ENCODE measurements at regions not wholly inside any gene's neighbourhood (a gene's known extent, or its start where the extent isn't known, plus 50 kb on each side); places are given as distances from the start of the nearest gene placed in this dataset.

GRCh38 chr9:88821033-88821745 is 170.1 kb upstream of the S1PR3 start:
- Histone ChIP-seq H3K27ac (ENCODE audit: low read depth in 2 of 2, low read length in 2 of 2) (no peak overlapping the region), H3K9me3 (ENCODE audit: control insufficient read depth in 2 of 3, insufficient read depth in 1 of 3, low read length in 3 of 3) (no peaks in the 10 kb centered on the region), H3K27me3 (ENCODE audit: control insufficient read depth, insufficient read depth, low read length) (no peaks in the 10 kb centered on the region), H3K36me3 (ENCODE audit: control insufficient read depth in 2 of 3, insufficient read depth in 3 of 3, low read length in 3 of 3) (no peaks in the 10 kb centered on the region), H3K9ac (ENCODE audit: low read length in 3 of 3) (no peak overlapping the region), H3K4me3 (ENCODE audit: low read length in 3 of 3) (no peak overlapping the region), H3K4me1 (ENCODE audit: control insufficient read depth in 2 of 3, insufficient read depth in 2 of 3, low read depth in 1 of 3, low read length in 3 of 3) (peaks cover 0 to 2% (median 0%) of the 10 kb centered on the region in 3 donors)
- no peak for DNase-seq
- intact Hi-C loops (cut with DNase I): no loop called here
- TF ChIP-seq CTCF (IDR thresholded peaks at IDR 0.05; ENCODE audit: borderline replicate concordance, extremely low read depth, insufficient read depth): no peak
- no peak for FAIRE-seq

- Histone ChIP-seq H3K36me3 (ENCODE audit: control insufficient read depth in 2 of 3, insufficient read depth in 3 of 3, low read length in 3 of 3) (no peaks in the 10 kb centered on the region), H3K27ac (ENCODE audit: low read depth in 2 of 2, low read length in 2 of 2) (no peak overlapping the region), H3K4me1 (ENCODE audit: control insufficient read depth in 2 of 3, insufficient read depth in 2 of 3, low read depth in 1 of 3, low read length in 3 of 3) (peaks cover 0 to 2% (median 0%) of the 10 kb centered on the region in 3 donors), H3K4me3 (ENCODE audit: low read length in 3 of 3) (no peak overlapping the region), H3K9ac (ENCODE audit: low read length in 3 of 3) (no peak overlapping the region), H3K27me3 (ENCODE audit: control insufficient read depth, insufficient read depth, low read length) (no peaks in the 10 kb centered on the region), H3K9me3 (ENCODE audit: control insufficient read depth in 2 of 3, insufficient read depth in 1 of 3, low read length in 3 of 3) (no peaks in the 10 kb centered on the region)
- no peak for TF ChIP-seq CTCF (IDR thresholded peaks at IDR 0.05; ENCODE audit: borderline replicate concordance, extremely low read depth, insufficient read depth)
- DNase-seq (no peak), FAIRE-seq (no peak)
- intact Hi-C loops (cut with DNase I): no loop called here
Measured at GRCh38 chr9:88821746-88822106, 169.5 kb upstream of the S1PR3 start.

- Histone ChIP-seq H3K9me3 (ENCODE audit: control insufficient read depth in 2 of 3, insufficient read depth in 1 of 3, low read length in 3 of 3) (no peaks in the 10 kb centered on the region), H3K9ac (ENCODE audit: low read length in 3 of 3) (no peak overlapping the region), H3K36me3 (ENCODE audit: control insufficient read depth in 2 of 3, insufficient read depth in 3 of 3, low read length in 3 of 3) (no peaks in the 10 kb centered on the region), H3K4me3 (ENCODE audit: low read length in 3 of 3) (no peak overlapping the region), H3K4me1 (ENCODE audit: control insufficient read depth in 2 of 3, insufficient read depth in 2 of 3, low read depth in 1 of 3, low read length in 3 of 3) (peaks cover 0 to 3% (median 0%) of the 10 kb centered on the region in 3 donors), H3K27me3 (ENCODE audit: control insufficient read depth, insufficient read depth, low read length) (no peaks in the 10 kb centered on the region), H3K27ac (ENCODE audit: low read depth in 2 of 2, low read length in 2 of 2) (no peak overlapping the region)
- FAIRE-seq: no peak
- intact Hi-C loops (cut with DNase I): no loop called here
- DNase-seq: no peak
- TF ChIP-seq CTCF (IDR thresholded peaks at IDR 0.05; ENCODE audit: borderline replicate concordance, extremely low read depth, insufficient read depth): no peak
Measured at GRCh38 chr9:88824711-88825110, 166.6 kb upstream of the S1PR3 start.

GRCh38 chr9:88826181-88826580 is 165.1 kb upstream of the S1PR3 start:
- Histone ChIP-seq H3K27me3 (ENCODE audit: control insufficient read depth, insufficient read depth, low read length) (no peaks in the 10 kb centered on the region), H3K27ac (ENCODE audit: low read depth in 2 of 2, low read length in 2 of 2) (no peak overlapping the region), H3K36me3 (ENCODE audit: control insufficient read depth in 2 of 3, insufficient read depth in 3 of 3, low read length in 3 of 3) (no peaks in the 10 kb centered on the region), H3K9ac (ENCODE audit: low read length in 3 of 3) (no peak overlapping the region), H3K4me1 (ENCODE audit: control insufficient read depth in 2 of 3, insufficient read depth in 2 of 3, low read depth in 1 of 3, low read length in 3 of 3) (peaks cover 0 to 3% (median 0%) of the 10 kb centered on the region in 3 donors), H3K4me3 (ENCODE audit: low read length in 3 of 3) (no peak overlapping the region), H3K9me3 (ENCODE audit: control insufficient read depth in 2 of 3, insufficient read depth in 1 of 3, low read length in 3 of 3) (no peaks in the 10 kb centered on the region)
- TF ChIP-seq CTCF (IDR thresholded peaks at IDR 0.05; ENCODE audit: borderline replicate concordance, extremely low read depth, insufficient read depth): no peak
- FAIRE-seq: no peak
- no peak for DNase-seq
- intact Hi-C loops (cut with DNase I): no loop called here
